Nucleus accumbens (tissue), 56 donors: ENCODE measurements at regions not wholly inside any gene's neighbourhood (a gene's known extent, or its start where the extent isn't known, plus 50 kb on each side); places are given as distances from the start of the nearest gene placed in this dataset.
"Not testable (repeated sequence)": the region's sequence is repeated elsewhere in the genome, so short reads cannot be mapped to it uniquely, and the experiment has no call there.

Experiments used
- DNase-seq, 56 donors: peaks; one replicate each; lab custom pipeline; 2025; lab: John Stamatoyannopoulos, UW

DNA sequence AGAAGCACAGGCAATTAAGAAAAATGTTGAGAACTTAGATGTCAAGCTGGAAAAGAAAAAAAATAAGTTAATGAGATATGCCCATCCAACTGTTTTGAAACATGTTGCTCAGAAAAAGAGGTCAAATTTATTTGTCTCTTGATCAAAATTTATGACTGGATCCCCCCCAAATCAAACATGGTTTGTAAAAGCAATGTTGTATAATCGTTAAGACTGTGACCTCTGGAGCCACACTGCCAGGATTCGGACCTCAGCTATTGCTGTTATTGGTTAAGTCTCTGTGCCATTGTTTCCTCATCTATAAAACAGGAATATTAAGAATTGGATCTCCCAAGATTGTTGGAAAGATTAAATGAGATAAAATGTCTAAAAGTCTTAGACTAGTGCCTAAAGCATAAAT is 51.9 kb upstream of the LRRK2 start:
- DNase-seq = no peak

DNA sequence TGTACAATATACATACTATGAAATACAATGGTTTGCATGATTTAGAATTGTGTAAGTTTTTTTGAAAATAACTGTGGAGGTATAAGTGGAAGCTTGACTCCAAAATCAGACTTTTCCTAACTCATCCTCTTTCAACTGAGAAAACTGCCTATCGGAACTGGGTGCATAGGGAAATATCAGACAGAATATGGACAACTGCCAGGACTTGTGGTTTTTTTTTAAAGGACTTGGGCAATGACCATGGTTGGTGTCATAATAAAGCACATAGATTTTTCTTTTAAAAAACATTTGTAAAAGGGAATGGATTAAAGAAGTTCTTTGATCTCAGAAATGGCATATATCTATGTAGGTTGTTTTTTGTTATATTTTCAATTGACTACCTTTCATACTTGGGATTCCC is 53.3 kb upstream of the LRRK2 start:
- DNase-seq = no peak

DNA sequence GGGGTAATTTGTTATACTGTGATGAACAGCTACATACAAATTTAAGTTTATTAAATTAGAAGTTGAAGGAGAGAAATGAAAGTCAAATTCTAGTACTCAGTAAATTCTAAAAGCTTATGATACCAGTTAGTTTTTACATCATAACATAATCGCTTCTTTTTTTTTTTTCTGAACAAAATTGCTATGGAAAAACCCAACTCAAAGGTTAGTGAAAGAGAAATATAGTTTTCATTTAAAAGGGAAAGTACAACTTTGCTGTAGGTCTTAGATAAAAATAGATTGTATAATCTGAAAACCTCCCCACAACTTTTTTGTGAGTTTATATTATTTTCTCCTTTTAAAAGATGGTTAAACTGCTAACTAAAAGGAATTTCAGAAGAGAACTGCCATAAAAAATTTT is 53.7 kb upstream of the LRRK2 start:
- no peak for DNase-seq

DNA sequence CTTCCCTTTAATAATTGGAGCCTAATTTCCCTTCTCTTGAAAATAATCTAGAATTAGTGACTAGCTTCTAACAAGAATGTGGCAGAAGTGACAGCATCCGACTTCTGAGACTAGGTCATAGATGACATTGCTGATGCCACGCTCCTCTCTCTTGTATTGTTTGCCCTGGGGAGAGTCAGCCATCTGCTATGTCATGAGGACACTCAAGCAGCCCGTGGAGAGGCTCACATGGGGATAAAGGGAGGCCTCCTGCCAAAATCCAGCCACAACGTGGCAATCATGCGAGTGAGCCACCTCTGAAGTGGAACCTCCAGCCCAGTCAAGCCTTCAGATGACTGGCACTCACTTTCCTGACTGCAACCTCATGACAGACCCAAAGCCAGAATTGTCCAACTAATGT is 54.2 kb upstream of the LRRK2 start:
- no peak for DNase-seq

DNA sequence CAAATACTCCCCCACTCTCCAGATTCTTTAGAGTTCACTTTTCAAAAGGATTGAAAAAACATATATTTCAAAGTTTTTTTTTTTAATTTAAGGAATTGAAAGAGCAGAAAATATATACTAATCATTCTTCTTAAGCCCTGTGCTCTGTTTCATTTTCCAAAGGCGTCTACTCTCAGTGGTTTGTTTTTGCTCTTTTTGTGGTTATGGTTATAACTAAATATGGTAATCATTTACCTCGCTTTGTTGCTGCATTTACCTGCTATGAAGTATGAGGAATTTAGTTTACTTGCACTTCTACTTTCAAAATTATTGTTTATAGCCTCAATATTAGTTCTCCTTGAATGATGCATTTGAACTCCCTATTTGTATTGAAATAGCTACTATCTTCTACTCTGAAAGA is 55.9 kb upstream of the LRRK2 start:
- DNase-seq = no peak

DNA sequence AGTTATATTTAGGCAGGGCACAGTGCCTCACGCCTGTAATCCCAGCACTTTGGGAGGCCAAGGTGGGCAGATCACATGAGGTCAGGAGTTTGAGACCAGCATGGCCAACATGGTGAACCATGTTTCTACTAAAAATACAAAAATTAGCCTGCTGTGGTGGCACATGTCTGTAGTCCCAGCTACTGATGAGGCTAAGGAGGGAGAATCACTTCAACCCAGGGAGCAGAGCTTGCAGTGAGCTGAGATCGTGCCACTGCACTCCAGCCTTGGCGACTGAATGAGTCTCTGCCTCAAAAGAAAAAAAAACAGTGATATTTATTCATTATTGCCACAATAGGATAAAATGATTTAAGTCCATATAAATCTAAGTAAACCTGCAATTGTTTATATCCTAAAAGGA is 56.4 kb upstream of the LRRK2 start:
- DNase-seq = not testable (repeated sequence)

DNA sequence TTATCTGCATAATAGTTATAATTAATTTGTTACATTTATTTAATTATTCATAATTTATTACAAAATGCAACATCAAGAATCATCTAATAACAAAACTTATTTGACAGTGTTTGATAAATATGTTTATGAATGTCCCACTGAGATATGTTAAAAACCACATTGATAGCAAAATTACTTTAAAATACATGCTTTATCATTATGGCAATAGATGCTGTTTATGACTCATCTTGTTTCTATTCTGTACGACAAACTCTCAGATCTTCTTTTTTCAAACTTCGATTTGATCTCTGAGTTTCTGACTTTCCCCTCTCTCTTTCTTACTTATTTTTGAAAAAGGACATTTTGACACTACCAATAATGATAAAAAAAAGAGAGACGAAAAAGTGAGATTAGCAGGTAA is 56.8 kb upstream of the LRRK2 start:
- DNase-seq = no peak

DNA sequence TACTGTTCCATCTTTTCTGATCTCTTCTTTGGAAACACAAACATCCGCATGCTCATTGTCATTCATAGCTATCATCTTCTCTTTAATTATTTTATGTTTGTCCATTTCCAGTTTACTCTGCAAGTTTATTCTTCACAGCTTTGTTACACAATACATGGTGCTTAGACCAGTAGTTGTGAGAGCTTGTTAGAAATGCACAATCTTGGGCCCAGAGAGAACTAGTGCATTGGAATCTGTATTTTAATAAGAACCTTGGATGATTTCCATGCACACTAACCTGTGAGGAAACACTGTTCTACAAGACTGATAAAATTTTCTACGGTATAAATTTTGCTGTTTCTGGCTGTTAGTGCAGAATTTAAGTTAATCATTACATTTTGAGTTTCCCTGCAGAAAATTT is 59.3 kb upstream of the SLC2A13 start:
- no peak for DNase-seq

DNA sequence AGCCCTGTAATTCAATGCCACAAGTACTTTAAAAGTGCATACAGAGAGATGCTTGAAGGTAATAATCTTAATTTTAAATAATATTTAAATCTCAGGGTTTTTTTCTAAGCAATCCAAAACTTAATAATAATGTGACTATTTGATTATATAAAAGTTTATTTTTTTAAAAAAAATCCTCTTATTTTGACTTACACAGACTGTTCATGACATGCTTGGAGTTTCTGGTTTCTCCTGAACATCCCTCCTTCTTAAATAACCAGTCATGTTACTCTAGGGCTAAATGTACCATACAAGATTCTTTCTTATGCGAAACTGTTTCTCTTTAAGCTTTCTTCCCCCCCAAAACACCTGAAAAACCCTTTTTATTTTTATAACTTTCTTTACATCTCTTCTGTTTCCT is 58.2 kb upstream of the SLC2A13 start:
- DNase-seq = no peak

DNA sequence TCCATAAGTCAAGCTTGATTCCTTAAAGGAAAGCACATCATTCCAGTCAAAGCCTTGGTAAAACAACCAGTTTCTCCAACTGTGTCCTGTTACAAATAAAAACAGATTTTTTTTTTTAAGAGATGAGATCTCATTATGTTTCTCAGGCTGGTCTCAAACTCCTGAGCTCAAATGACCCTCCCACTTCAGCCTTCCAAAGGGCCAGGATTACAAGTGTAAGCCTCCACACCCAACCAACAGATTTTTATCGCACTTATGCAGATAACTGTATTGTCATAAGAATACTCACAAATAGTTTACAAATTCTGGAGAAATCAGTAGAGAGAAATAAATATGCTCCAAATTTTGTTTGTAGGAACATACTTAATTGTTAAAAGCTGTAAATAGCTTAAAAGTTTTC is 56.2 kb upstream of the SLC2A13 start:
- no peak for DNase-seq

DNA sequence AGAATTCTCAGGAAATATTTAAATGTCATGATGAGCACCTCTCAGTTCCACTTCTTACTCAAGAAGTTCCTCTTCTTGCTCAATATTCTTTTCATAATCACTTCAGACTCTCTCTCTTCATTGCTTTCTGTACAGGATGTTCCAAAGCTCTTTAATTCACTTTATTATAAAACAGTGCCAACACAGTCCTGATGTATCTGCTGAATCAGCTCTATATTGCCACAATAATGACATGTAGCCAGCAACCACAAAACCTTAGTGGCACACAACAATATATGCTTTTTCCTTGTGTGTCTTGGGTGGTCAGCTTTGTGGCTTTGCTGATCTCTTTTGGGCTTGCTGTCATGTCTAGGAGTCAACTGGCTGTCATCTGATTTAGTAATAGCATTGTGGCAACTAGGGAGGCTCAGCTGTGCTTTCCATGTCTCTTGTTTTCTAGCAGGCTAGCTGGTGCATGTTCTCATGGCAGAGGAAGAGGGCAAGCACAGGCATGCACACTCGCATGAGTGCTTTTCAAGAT is 52.8 kb upstream of the SLC2A13 start:
- DNase-seq = peak in 1 of 56 donors; percentile 8

DNA sequence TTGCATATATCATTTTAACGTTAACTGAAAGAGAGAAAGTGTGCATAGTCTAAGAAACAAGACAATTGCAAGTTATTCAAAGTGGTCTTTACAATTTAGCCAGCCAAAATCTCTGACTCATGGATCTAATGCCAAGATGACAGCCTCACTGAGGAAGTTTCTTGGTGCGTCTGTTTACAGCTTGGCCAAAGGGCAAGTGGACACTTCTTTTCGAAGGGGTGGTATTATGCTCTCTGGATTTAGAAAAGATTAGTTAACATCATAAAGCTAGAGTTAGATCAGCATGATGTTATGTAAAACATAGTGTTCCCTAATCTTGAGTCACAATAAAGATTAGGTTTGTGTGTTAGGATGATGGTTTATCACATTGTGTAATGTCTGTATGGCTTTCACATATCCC is 51.5 kb upstream of the SLC2A13 start:
- no peak for DNase-seq

DNA sequence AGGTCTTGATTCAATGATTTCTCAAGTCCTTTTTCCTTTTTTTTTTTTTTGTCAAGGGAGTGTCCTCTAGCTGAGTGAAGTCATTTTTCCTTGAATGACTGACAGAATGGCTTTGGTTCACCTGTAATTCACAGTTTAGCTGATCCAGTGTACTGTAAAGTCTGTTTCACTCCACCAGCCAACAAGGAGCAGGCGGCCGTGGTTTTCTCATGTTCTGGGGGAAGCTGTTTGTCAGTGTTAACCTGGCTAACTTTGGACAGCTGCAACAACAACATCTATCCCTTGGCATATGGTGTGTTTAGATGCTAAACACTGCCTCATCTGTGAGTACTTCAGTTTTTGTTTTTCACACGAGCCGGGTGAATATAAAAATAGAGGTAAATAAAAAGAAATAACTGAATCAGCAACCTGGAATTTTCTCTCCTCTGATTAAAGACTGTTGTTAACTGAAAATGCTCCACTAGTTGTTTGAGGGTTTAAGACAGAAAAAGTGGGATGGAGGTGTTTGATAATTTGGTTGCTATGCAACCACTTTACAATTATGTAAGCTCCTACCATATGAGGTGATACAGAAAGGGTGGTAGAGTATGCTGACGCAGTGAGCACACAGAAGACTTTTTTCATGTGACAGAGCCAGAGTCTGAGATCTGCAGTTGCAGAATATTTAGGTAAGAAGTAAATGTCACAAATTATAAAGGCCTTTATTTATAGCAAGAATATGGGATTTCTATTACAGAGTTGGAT is 50.3 kb upstream of the SLC2A13 start:
- peak in 11 of 56 donors; percentile 0 to 66 (median 24) for DNase-seq
